ENCODE measurements at regions not wholly inside any gene's neighbourhood (a gene's known extent, or its start where the extent isn't known, plus 50 kb on each side); places are given as distances from the start of the nearest gene placed in this dataset.

DNA sequence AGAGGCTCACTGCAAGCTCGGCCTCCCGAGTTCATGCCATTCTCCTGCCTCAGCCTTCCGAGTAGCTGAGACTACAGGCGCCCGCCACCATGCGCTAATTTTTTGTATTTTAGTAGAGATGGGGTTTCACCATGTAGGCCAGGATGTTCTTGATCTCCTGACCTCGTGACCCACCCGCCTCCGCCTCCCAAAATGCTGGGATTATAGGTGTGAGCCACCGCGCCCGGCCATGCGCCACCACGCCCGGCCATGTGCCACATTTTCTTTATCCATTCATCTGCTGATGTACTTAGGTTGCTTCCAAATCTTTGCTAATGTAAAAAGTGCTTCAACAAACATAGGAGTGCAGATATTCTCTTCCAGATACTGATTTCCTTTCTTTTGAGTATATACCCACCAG lies 408.6 kb downstream of the CAAP1 start:
- DNase-seq: no peak

DNA sequence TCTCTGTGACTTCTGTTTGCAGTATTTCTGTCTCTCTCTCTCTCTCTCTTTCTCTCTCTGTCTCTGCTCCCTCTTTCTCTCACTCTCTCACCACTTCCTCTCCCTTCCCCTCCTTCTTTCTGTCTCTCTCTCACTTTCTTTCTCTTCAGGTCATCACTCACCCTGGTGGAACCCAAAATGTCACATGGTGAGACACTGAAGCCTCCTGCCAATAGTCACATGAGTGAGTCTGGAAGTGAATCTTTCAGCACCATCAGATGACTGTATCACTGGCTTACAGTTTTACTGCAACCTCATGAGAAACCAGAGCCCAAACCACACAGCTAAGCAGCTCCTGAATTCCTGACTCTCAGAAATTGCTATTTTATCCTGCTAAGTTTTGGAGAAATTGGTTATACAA lies 414.6 kb downstream of the CAAP1 start:
- no peak for DNase-seq

DNA sequence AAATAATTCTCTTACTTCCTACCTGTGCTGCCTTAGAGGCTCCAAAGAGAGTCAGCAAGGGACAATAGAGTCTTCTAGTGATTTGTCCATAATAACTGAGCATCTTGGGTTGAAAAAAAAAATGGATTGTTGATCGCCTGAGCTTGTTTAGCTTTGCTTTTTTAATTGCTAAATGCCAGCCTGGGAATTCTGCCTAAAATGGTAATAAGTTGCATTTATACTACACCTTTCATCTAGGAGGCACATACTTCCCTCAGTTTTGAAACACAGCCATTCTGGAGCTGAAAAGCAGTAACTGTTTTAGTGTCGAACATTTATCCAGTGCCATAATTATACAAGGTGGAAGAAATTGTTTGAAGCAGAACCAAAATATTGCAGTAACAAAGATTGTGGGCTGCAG lies 421.3 kb downstream of the CAAP1 start:
- no peak for DNase-seq

DNA sequence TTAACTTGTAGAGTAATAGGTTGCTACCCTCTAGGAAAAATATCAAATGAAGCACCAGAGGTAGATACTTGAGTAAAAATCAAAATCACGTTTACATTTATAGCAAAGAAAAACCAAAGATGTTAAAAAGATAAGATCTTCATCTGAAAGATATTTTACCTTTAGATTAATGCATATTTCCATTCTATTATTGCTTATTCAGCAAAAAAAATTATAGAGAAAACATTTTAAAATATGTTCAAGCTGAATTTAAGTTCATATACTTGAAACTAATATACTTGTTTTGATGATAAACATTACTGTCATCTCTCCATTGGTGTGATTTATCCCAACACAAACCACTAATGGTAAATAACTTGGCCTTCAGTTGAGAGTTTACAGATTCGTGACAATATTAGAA lies 422.3 kb downstream of the CAAP1 start:
- DNase-seq: no peak

DNA sequence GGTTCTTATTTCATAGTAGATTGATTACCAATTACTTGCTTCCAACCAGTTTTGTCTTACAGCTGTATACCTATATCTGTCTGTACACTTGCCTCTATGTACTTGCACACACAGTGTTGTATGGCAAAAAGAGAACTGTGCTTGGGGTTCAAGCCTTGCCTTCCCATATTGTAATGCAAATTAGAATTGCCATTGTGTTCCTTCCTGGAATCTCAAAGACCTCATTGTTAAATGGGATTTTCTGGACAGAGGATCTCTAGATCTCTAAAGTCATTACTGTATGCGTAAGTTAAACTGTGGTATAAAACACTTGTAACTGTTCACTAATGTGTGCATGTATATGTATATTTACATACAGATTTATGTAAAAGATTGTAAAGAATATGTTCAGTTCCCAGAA lies 428.8 kb downstream of the CAAP1 start:
- DNase-seq: no peak

DNA sequence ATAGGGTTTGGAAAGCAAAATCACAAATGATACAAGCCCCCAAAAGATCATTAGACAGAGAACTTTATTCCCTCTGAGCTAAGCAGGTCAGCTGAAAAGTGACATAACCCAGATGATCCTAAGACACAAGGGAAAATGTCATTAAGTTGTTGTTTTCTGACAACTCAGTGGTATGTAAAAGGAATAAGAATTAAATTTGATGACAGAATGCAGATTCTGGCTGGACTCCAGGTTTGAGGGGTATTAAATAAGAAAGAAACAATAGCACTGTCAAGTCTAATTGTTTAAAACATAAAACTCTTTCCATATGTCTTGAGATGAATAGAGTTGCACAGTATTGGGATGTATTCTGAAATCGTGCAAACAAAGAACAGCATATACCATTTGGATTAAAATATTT lies 429.9 kb downstream of the CAAP1 start:
- no peak for DNase-seq

DNA sequence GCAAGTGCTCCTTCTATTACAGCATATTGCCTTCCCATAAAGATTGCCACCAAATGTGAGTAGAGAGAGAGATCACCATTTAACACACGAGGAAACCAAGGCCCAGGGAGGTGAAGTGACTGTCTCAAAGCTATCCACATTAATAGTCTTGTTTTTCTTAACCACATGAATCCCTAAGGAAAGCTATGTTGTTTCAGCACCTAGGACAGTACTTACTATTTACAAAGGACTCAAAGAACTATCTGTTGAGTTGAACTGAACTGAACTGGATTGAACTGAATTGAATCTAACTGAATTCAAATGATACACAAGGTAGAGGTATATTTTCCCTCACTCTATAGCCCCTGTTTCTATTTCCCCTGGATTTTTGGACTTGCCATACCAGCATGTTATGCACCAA lies 430.4 kb downstream of the CAAP1 start:
- no peak for DNase-seq

DNA sequence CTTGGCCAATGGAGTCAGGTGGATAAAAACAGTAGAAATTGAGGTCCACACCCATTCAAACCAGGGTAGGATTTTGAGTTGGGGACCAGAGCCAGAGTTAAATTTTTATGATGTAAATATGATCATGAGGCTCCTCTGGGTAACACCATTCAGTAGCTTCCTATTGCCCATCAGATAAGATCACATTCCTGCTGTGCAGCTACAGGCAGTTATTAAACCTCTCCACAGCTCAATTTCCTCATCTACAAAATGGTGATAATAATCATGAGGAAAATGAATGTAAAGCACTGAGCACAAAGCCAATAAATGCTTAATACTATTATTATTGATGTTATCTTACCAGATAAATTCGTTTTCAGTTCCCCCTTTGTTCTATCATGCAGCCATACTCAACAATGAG lies 432.0 kb downstream of the CAAP1 start:
- DNase-seq: no peak

DNA sequence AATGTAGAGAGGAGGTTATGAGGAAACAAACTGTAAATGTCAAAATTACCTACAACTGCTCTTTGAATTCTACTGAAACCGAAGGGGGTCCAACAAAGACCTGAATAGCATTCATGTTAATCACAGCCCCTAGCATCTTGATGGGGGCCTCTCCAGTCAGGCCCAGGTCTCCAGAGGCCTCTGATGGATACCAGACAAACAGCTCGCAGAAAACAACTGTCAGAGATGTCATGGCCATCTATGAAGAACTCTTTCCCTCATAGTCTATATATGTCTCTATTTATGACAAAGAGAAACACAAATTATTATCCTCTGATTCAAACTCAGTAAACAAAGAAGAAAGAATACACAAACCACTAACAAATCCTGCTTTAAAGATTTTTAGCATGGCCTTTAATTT lies 432.6 kb downstream of the CAAP1 start:
- no peak for DNase-seq

DNA sequence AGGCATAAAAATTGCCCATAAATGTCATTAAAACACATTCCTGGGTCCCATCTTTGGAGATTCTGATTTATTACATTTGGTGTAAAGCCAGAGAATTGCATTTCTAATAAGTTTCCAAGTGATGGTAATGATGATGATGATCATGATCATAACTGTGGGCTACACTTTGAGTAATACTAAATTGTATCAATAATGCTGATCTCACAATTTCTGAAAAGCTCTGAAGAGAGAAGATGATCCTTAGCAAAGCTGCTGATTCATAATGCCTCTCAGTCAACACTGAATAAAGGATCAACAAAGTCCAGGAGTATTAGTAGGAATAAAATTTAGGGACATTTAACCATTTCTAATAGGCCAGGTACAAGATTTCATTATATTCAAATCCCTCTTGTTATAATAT lies 434.5 kb downstream of the CAAP1 start:
- DNase-seq: no peak

DNA sequence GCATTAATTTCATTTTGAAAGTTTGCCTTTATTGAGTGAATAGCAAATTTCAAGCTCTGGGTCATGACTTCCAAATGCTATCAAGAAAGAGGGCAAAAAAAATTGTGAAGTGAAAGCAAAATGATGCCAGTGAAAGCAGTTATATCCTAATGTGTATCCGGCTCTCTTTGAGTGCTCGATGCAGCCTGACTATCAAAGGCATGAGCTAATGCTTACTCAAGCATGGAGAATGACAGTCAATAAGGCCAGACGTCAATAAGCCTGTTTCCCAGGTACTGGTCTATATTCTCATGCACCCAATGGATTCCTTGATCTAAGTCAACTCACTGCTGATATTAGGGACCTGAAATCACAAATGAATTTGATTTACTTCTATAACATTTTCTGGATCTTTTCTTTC lies 435.5 kb downstream of the CAAP1 start:
- no peak for DNase-seq

DNA sequence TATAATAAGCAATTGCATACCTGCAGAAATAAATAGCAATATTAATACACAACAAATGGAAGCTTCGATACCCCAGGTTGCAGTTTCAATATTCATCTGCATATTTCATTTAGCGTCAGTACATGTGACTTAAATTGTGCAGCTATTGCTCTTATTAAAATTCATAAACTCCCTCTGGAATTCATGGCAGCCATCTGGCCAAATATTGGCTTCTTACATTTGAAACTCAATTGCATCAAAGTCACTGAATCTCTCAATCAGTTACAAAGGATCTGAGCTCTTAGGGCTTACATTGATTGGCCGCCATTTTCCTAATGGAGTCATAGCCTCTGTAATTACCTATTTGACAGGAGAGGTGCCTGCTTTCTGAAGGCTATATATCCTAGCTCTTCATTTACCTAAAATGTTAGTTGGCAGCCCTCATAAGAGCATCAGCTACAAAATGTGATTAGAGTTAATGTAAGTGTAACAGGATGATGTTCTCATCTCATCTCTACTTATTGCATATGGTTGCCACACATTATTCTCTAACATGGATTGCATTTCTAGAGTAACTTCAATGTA lies 453.5 kb downstream of the CAAP1 start:
- DNase-seq: no peak

DNA sequence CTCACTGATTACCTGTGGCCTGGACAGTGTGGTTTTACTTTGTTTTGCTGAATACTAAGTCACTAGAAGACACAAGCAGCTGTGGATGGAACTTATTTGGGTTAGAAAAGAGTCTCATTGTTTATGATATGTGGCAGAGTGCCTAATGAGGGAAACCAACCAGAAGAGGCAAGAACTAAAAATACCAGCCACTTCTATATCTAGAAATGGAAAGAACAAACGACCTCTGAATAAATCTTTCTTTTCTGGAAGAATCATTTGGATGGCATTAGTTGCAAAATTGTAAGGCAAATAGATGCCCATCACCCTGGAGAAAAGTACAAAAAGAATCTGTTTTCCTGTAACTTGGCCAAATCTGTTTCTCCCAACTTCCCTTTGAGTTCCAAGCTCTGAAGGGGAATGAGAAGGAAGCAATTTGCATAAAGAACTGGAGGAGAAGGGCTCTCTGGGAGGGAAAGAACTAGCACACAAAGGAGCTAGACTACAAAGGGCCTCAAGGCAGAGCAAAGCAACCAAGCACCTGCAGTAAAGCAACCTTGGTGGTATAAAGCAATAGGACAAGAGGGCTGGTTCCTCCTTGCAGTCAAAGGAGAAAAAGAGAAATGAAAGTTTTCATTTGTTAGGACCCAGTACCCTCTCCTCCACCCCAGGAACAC lies 455.4 kb downstream of the CAAP1 start:
- DNase-seq: no peak

DNA sequence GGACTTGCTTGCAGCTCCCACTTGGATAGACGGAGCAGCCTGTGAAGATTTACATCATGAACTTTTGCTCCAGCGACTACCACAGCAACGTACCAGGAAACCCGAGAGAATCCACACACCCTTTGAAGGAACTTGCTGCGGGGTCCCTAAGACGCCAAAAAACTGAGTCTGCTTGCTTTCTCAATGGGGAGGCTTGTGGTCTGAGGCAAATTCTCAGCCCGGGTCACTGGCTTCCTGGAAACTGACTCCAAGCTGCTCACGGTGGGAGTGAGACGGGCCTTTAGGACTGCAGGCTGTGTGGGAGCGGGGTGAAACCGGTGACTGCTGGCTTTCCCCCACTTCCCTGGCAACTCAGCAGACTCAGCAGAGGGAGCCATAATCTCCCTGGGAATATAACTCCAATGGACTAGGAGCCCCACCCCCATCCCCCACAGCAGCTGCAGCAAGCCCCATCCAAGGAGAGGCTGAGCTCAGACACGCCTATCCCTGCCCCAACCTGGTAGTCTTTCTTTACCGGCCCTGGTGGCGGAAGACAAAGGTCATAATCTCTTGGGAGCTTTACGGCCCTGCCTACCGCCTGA lies 466.0 kb downstream of the CAAP1 start:
- no peak for DNase-seq

DNA sequence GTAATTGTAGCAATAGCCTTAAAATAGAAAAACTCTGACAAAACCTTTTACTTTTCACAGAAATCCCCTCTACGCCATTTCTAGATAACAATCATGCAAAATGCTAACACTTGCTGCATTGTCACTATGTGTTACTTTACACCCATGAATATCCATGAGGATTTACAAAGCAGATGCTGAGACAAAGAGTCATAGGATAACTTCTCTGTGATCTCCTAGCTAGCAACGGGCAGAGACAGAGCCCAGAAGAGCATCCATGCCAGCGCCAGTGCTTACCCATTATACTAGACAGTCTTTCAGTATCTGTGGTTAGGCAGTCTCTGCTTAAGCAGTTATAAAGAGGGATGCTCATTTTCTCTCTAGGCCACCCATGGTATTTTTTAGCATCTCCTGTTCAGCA lies 474.1 kb downstream of the CAAP1 start:
- no peak for DNase-seq

DNA sequence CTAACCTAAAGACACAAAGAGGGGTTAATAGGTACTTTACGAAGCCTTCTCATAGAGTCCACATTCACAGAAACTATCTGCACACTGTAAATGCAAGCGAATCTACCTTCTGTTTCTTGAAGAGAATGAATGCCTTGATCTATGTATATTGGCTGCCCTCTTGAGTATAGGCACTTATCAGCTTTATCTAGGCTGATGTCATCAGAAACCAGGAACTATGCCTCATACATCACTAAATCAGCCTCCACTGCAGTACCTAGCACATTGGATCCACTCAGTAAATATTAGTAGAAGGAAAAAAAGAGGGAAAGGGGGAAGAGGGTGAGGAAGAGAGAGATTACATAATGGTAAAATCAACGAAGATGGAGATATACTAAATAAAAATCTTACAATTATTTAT lies 477.1 kb downstream of the CAAP1 start:
- no peak for DNase-seq

DNA sequence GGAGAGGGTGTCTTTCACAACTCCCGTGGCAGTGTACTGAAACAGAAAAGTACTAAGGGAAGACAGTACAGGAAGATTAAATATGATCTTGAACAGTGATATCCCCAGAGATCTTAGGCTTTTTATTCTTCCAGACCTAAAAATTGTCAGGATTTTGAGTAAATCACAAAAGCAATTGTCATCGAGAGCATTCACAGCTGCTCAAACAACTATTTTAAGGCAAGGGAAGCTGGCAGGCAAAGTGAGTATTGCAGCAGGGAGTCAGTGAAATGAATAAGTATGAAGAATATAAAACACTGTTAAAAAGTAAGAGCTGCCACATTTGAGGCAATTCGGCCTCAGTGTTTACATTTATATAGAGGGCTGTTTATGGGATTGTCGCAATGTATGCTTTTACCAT lies 479.0 kb downstream of the CAAP1 start:
- no peak for DNase-seq

DNA sequence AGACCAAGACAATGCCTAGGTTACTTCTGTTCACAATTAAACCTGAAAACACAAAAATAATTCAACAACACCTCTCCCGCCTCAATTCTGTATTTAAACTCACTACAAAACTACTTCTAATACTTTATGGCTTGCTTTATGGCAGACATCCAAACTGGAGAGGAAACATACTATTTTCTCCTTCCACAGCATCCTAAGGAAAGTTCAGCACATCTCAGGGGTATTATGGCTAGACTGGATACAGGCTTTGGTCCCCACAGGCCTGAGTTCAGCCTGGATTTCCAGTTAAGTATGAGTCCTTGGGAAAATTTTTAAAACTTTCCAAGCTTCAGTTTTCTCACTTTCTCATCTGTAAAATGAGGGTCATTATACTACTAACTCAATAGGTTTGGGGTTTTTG lies 480.2 kb downstream of the CAAP1 start:
- DNase-seq: no peak

DNA sequence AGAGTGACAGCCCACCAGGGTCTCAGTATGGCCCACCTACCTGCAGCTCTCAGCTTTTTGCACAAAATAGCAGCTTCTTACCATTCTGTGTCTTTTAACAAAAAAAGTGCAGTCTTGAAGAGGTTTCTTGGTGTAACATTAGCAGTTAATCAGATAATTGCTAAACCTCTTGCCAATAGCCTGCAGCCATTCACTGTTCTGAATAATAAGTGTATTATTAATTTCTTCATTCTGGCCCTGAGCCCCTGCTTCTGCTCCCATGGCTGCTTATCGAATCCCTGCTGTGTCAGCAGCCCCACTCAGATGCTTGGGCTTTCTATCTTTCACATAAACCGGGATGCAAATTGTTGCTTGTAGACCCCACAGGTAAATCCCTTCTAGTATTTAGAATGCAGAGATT lies 485.9 kb downstream of the CAAP1 start:
- no peak for DNase-seq

DNA sequence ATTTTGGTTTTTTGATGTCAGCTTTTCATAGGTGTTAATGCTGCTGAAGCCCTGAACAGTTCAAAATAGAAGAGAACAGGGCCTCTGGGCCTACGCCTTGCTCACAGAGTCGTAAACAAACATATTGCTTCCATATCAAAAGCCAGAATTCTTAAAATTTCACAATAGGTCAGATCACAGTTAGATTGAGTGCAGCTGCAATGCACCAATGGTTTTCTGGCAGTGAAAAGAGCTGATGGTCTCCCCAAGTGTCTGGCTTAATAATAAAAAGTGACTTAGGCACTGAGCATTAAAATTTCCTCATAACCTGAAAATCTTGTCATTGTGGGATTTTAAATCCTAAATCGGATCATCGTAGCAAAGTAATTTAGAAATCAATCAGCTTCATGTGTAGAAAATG lies 493.0 kb downstream of the CAAP1 start:
- no peak for DNase-seq

DNA sequence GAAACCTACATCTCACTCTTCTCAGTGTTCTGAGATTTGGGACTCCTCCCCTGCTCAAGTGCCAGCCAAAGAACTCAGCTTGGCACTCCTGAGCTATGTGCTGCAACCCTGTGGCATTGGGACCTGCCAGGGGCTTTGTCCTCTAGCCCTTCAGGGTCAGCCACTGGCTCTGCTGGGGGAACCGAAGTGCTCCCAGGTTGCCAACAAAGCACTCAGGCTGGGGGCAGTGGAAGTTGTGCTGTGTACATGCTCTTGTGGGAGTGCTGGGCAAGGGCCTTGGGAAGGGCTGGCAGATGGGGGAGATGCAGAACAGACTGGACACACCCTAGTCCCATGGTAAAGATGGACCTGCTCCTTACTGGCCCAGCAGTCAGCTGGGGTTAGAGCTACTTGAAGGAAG lies 498.6 kb downstream of the CAAP1 start:
- no peak for DNase-seq

DNA sequence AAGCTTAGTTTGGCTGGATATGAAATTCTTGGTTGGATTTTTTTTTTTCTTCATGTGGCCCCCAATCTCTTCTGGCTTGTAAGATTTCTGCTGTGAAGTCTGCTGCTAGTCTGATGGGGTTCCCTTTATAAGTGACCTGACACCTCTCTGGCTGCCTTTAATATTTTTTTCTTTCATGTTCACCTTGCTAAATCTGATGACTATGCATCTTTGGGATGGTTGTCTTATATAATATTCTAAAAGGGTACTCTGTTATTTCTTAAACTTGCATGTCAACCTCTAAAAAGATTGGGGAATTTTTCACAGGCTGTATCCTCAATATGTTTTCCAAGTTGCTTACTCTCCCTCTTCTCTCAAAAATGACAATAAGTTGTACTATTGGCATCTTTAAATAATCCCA lies 500.0 kb downstream of the CAAP1 start:
- no peak for DNase-seq

DNA sequence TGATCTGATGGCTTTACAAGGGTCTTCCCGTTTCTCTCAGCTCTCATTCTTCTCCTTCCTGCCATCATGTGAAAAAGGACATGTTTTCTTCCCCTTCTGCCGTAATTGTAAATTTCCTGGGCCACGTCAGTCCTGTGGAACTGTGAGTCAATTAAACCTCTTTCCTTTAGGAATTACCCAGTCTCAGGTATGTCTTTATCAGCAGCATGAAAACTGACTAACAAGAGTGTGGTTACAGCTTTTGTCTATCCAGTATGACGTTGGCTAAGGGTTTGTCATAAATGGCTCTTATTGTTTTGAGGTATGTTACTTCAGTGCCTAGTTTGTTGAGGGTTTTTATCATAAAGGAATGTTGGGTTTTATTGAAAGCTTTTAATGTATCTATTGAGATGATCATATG lies 501.6 kb downstream of the CAAP1 start:
- DNase-seq: no peak

DNA sequence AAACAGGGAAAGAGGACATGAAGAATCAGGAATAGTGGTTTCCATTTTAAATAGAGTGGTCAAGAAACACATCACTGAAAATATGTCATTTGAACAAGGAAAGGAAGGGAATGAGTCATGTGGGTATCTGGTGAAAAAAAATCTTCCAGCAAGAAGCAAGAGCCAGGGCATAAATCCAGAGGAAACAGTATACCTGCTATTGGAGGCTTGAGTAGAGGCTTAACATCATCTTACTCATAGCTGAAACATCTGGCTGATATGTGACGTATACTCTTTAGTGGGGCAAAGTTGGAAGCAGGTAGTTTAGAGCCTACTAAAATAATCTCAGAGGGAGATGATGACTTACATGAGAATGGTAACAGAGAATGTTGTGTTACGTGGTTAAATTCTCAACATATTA lies 517.2 kb downstream of the CAAP1 start:
- no peak for DNase-seq

DNA sequence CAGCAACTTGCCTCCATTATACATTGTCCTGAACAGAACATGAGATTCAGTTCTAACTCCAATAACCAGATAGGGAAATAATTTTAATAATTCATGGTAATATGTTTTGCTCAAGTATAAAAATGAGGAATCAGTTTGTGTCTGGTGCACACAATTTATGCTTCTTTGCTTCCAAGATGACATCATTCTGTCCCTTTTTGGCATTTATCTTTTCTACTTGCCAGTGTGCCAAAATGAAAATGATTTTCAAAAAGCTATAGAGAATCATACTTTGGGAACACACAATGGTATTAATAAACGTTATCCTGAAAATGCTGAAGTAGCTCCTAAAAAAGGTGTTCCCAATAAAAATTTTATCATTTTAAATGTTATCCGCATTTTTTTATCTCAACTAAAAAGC lies 519.0 kb downstream of the CAAP1 start:
- DNase-seq: no peak
